ENCODE measurements at regions not wholly inside any gene's neighbourhood (a gene's known extent, or its start where the extent isn't known, plus 50 kb on each side); places are given as distances from the start of the nearest gene placed in this dataset.
"Not testable (repeated sequence)": the region's sequence is repeated elsewhere in the genome, so short reads cannot be mapped to it uniquely, and the experiment has no call there.

DNA sequence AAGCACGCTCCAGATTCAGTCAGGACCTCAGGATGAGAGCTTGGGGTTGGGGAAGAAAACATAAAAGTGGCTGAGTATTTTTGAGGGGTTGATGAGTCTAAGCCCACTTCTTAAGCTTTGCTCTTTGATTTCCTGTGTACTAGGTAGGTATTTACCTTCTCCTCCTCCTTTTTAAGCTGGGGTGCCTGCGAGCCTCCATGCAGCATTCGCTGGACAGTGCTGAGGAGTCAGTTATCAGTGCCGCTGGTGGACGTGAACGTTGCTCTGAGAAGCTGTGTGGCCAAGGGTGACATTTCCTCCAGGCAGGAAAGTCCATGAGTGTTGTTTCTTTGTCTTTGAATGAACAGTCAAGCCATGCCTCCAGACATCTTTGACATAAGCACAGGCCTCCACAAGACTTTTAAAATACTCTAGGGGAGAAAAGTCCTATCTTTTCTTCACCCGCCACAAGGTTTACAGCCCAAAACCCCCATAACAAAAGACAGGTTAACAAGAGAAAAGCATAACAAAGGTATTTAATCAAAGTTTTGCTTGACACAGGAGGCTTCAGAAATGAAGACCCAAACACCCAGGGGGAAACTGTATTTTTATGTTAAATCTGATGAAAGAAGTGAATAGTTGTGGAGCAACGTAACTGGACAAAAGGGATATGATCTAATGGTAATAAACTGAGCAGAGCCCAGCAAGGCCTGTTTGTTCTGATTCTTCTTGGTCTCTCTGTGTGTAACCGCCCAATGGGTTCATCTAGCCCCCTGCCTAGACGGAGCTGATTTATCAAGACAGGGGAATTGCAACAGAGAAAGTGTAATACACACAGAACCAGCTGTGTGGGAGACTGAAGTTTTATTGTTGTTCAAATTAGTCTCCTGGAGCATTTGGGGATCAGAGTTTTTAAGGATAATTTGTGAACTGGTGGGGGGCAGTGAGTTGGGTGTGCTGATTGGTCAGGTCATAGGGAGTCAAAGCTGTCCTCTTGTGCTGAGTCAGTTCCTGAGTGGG is 217.9 kb downstream of the SPATA31A1 start:
- TF ChIP-seq CTCF (IDR thresholded peaks at IDR 0.05; ENCODE audit: low read depth, low read length, poor library complexity, severe bottlenecking); EZH2phosphoT487 (IDR thresholded peaks at IDR 0.05; ENCODE audit: borderline replicate concordance, low read length): not testable (repeated sequence)
